HFFc6 (cell line): ENCODE measurements at regions not wholly inside any gene's neighbourhood (a gene's known extent, or its start where the extent isn't known, plus 50 kb on each side); places are given as distances from the start of the nearest gene placed in this dataset.
"Not testable (repeated sequence)": the region's sequence is repeated elsewhere in the genome, so short reads cannot be mapped to it uniquely, and the experiment has no call there.

Experiments used
- DNase-seq: peaks from one replicate; pipeline ENCODE4 v3.0.0-alpha.2; 2018
- H3K27ac Mint-ChIP-seq: 2 replicates; pipeline ENCODE4 v1.8.0; 2020; ENCODE audit warnings: mild to moderate bottlenecking, mixed read lengths
- H3K27me3 Mint-ChIP-seq: 2 replicates; pipeline ENCODE4 v1.8.0; 2021; ENCODE audit warnings: mild to moderate bottlenecking, moderate library complexity, mixed read lengths; ENCODE audit not compliant: insufficient read depth
- H3K36me3 Mint-ChIP-seq: 2 replicates; pipeline ENCODE4 v1.8.0; 2021; ENCODE audit warnings: low read depth, mixed read lengths
- H3K4me1 Mint-ChIP-seq: 2 replicates; pipeline ENCODE4 v1.8.0; 2020; ENCODE audit warnings: low read depth, mixed read lengths
- H3K4me3 Mint-ChIP-seq: 2 replicates; pipeline ENCODE4 v1.8.0; 2020; ENCODE audit warnings: mild to moderate bottlenecking, moderate library complexity, mixed read lengths
- H3K9me3 Mint-ChIP-seq: 2 replicates; pipeline ENCODE4 v1.8.0; 2020; ENCODE audit warnings: mild to moderate bottlenecking, mixed read lengths
- CTCF ChIP-seq: fragments of 200-600 bp; sonication (generic); IDR thresholded peaks from 2 replicates; pipeline ENCODE4 v1.5.0; 2021; ENCODE audit warnings: antibody characterized with exemption, mild to moderate bottlenecking

DNA sequence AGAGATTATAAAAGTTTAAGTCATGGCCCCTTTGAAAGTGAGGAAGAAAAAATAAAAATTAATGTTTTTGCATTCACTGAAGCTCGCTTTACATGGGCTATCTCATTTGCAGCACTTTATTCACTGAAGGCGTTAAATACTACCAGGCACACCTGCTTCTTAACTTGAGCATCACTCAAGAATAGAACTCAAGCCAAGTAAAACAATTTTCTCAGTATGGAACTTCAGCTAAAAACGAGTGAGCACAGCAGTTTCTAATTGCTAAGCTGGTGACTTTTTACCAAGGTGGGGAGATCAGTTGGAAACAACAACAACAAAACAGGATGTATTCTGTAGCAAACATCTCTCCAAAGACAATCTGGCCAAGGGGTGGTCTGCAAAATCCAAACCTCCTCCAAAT lies 405.6 kb downstream of the RAB38 start:
- no peak for DNase-seq
- H3K4me3 Mint-ChIP-seq = no peak overlapping the region
- TF ChIP-seq CTCF = no peak
- H3K9me3 Mint-ChIP-seq = peaks cover 25% of the 10 kb centered on the region
- no peak overlapping the region for H3K27ac Mint-ChIP-seq
- no peaks in the 10 kb centered on the region; the same call in 1 of the 2 replicates for H3K36me3 Mint-ChIP-seq
- no peaks in the 10 kb centered on the region for H3K4me1 Mint-ChIP-seq
- no peaks in the 10 kb centered on the region for H3K27me3 Mint-ChIP-seq

GRCh38 chr11:87767615-87768014 lies 407.6 kb downstream of the RAB38 start:
- H3K27me3 Mint-ChIP-seq = no peaks in the 10 kb centered on the region
- H3K36me3 Mint-ChIP-seq = no peaks in the 10 kb centered on the region; the same call in 1 of the 2 replicates

GRCh38 chr11:87764075-87764474 lies 411.2 kb downstream of the RAB38 start:
- H3K4me3 Mint-ChIP-seq, H3K4me1 Mint-ChIP-seq, DNase-seq, H3K27me3 Mint-ChIP-seq, H3K27ac Mint-ChIP-seq, H3K36me3 Mint-ChIP-seq: not testable (repeated sequence)
- peaks cover 35% of the 10 kb centered on the region for H3K9me3 Mint-ChIP-seq

More at GRCh38 chr11:87767615-87768014, 407.6 kb downstream of the RAB38 start:
- H3K4me3 Mint-ChIP-seq = no peak overlapping the region
- H3K27ac Mint-ChIP-seq = no peak overlapping the region
- TF ChIP-seq CTCF = no peak
- peaks cover 32% of the 10 kb centered on the region for H3K9me3 Mint-ChIP-seq
- no peak for DNase-seq
- no peaks in the 10 kb centered on the region for H3K4me1 Mint-ChIP-seq

GRCh38 chr11:87754685-87755084 lies 420.6 kb downstream of the RAB38 start:
- Mint-ChIP-seq H3K4me3 (no peak overlapping the region), H3K36me3 (no peaks in the 10 kb centered on the region)
- TF ChIP-seq CTCF = no peak

GRCh38 chr11:87753143-87753542 lies 422.1 kb downstream of the RAB38 start:
- Mint-ChIP-seq H3K27ac (no peak overlapping the region), H3K36me3 (no peaks in the 10 kb centered on the region), H3K9me3 (peaks cover 6% of the 10 kb centered on the region), H3K4me1 (no peaks in the 10 kb centered on the region), H3K4me3 (no peak overlapping the region), H3K27me3 (no peaks in the 10 kb centered on the region)
- no peak for DNase-seq
- no peak for TF ChIP-seq CTCF

More at GRCh38 chr11:87754685-87755084, 420.6 kb downstream of the RAB38 start:
- no peak overlapping the region for H3K27ac Mint-ChIP-seq
- peaks cover 6% of the 10 kb centered on the region for H3K9me3 Mint-ChIP-seq
- DNase-seq = no peak
- H3K27me3 Mint-ChIP-seq = no peaks in the 10 kb centered on the region
- H3K4me1 Mint-ChIP-seq = no peaks in the 10 kb centered on the region

DNA sequence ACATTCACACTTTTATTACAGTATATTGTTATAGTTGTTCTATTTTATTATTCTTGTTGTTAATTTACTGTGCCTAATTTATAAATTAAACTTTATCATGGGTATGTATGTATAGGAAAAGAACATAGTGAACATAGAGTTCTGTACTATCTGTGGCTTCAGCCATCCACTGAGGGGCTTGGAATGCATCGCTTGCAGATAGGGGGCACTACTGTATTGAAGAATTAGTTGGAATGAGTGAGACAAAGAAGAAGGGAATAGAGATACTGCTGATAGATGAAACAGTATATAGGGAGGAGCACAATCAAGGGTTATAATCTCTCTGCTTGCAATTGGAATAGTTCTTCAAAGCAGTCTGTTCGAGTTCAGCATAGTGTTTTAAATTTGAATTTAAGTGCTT lies 432.2 kb downstream of the RAB38 start:
- Mint-ChIP-seq H3K4me1 (no peaks in the 10 kb centered on the region), H3K4me3 (no peak overlapping the region), H3K36me3 (no peaks in the 10 kb centered on the region), H3K9me3 (peaks cover 8% of the 10 kb centered on the region), H3K27me3 (no peaks in the 10 kb centered on the region), H3K27ac (no peak overlapping the region)
- TF ChIP-seq CTCF = no peak
- DNase-seq = no peak
